ENCODE measurements at regions not wholly inside any gene's neighbourhood (a gene's known extent, or its start where the extent isn't known, plus 50 kb on each side); places are given as distances from the start of the nearest gene placed in this dataset.

GRCh38 chr9:16157651-16158050 lies 604.8 kb downstream of the CCDC171 start:
- H3K79me2 ChIP-seq (ENCODE audit: control insufficient read depth, insufficient read depth, low read length), result no peaks in the 10 kb centered on the region
- H3K4me2 ChIP-seq (ENCODE audit: extremely low read depth, insufficient read depth, low read length), result no peak overlapping the region
- H3K36me3 ChIP-seq (ENCODE audit: control insufficient read depth, insufficient read depth, low read length), result no peaks in the 10 kb centered on the region
- no peaks in the 10 kb centered on the region for H3K27me3 ChIP-seq (ENCODE audit: control insufficient read depth, insufficient read depth, low read length)
- H2AFZ ChIP-seq (ENCODE audit: low read length), result no peak overlapping the region
- no peaks in the 10 kb centered on the region for H3K9me3 ChIP-seq (ENCODE audit: control insufficient read depth, insufficient read depth, low read depth, low read length)
- H3K9ac ChIP-seq (ENCODE audit: insufficient read depth, low read length), result no peak overlapping the region
- no peak overlapping the region for H3K27ac ChIP-seq (ENCODE audit: insufficient read depth, low read length)
- H3K4me1 ChIP-seq (ENCODE audit: control insufficient read depth, extremely low read depth, insufficient read depth, low read length), result no peaks in the 10 kb centered on the region
- H3K4me3 ChIP-seq (replicated peaks in 1 of 4; ENCODE audit: control extremely low read depth in 1 of 4, insufficient read depth in 1 of 4, low read depth in 3 of 4, low read length in 4 of 4), result no peak overlapping the region
- no peak for DNase-seq (ENCODE audit: low read depth in 2 of 2)
- H4K20me1 ChIP-seq (ENCODE audit: control insufficient read depth, extremely low read depth, insufficient read depth, low read length), result no peaks in the 10 kb centered on the region
- TF ChIP-seq EZH2 (IDR thresholded peaks at IDR 0.05; ENCODE audit: low read length, missing control alignments), result no peak
- TF ChIP-seq, protein P1, sequence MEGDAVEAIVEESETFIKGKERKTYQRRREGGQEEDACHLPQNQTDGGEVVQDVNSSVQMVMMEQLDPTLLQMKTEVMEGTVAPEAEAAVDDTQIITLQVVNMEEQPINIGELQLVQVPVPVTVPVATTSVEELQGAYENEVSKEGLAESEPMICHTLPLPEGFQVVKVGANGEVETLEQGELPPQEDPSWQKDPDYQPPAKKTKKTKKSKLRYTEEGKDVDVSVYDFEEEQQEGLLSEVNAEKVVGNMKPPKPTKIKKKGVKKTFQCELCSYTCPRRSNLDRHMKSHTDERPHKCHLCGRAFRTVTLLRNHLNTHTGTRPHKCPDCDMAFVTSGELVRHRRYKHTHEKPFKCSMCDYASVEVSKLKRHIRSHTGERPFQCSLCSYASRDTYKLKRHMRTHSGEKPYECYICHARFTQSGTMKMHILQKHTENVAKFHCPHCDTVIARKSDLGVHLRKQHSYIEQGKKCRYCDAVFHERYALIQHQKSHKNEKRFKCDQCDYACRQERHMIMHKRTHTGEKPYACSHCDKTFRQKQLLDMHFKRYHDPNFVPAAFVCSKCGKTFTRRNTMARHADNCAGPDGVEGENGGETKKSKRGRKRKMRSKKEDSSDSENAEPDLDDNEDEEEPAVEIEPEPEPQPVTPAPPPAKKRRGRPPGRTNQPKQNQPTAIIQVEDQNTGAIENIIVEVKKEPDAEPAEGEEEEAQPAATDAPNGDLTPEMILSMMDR (conservative IDR thresholded peaks at IDR 0.05 in 1 of 2, IDR thresholded peaks at IDR 0.05 in 1 of 2; ENCODE audit: low read depth in 1 of 2, low read length in 2 of 2), result no peak

DNA sequence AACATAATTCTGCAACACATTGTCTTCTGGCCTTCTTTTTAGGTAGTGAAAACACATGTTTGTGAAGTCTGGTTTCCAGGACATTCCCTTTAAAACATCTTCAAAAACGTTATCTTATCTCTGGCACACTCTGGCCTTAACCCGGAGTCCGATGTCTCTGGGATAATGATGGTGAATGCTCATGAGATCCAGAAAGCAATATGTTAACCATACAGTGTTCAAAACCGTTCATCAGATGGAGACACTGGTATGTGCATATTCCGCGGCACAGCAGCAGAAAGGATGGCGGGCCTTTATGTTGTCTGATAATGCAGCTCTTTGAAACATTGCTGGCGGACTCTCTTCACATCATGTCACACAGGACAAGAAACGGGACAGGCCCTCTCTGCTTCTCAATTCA lies 605.2 kb downstream of the CCDC171 start:
- Histone ChIP-seq H3K4me3 (replicated peaks in 1 of 4; ENCODE audit: control extremely low read depth in 1 of 4, insufficient read depth in 1 of 4, low read depth in 3 of 4, low read length in 4 of 4) (no peak overlapping the region), H3K27ac (ENCODE audit: insufficient read depth, low read length) (no peak overlapping the region), H3K9me3 (ENCODE audit: control insufficient read depth, insufficient read depth, low read depth, low read length) (no peaks in the 10 kb centered on the region), H3K79me2 (ENCODE audit: control insufficient read depth, insufficient read depth, low read length) (no peaks in the 10 kb centered on the region), H3K27me3 (ENCODE audit: control insufficient read depth, insufficient read depth, low read length) (no peaks in the 10 kb centered on the region), H3K9ac (ENCODE audit: insufficient read depth, low read length) (no peak overlapping the region), H3K4me2 (ENCODE audit: extremely low read depth, insufficient read depth, low read length) (no peak overlapping the region), H3K4me1 (ENCODE audit: control insufficient read depth, extremely low read depth, insufficient read depth, low read length) (no peaks in the 10 kb centered on the region), H4K20me1 (ENCODE audit: control insufficient read depth, extremely low read depth, insufficient read depth, low read length) (no peaks in the 10 kb centered on the region), H2AFZ (ENCODE audit: low read length) (no peak overlapping the region), H3K36me3 (ENCODE audit: control insufficient read depth, insufficient read depth, low read length) (no peaks in the 10 kb centered on the region)
- DNase-seq (ENCODE audit: low read depth in 2 of 2), result no peak
- no peak for TF ChIP-seq EZH2 (IDR thresholded peaks at IDR 0.05; ENCODE audit: low read length, missing control alignments)
- TF ChIP-seq, protein P1 (conservative IDR thresholded peaks at IDR 0.05 in 1 of 2, IDR thresholded peaks at IDR 0.05 in 1 of 2; ENCODE audit: low read depth in 1 of 2, low read length in 2 of 2), result no peak

DNA sequence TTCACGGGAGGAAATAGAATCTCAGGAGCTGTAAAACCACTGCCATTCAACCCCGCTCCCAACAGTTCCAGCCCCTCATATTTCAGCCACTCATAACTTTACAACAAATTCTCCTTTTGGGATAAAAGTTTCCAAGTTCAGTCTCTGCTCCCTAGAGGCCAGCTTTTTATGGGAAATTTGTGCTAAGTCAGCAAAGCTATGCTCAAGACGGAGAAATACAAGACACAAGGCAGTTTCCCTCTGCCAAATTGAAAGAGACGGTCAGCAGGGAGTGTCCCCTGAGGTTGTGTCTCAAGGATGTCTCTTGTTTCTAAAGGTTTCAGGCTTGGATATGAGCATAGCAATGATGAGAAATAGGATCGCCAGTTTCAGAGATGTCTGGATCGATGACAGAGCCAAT lies 608.6 kb downstream of the CCDC171 start:
- no peak overlapping the region for H2AFZ ChIP-seq (ENCODE audit: low read length)
- DNase-seq (ENCODE audit: low read depth in 2 of 2), result no peak
- no peaks in the 10 kb centered on the region for H4K20me1 ChIP-seq (ENCODE audit: control insufficient read depth, extremely low read depth, insufficient read depth, low read length)
- TF ChIP-seq, protein P1 (conservative IDR thresholded peaks at IDR 0.05 in 1 of 2, IDR thresholded peaks at IDR 0.05 in 1 of 2; ENCODE audit: low read depth in 1 of 2, low read length in 2 of 2), result no peak
- TF ChIP-seq EZH2 (IDR thresholded peaks at IDR 0.05; ENCODE audit: low read length, missing control alignments), result no peak
- H3K4me2 ChIP-seq (ENCODE audit: extremely low read depth, insufficient read depth, low read length), result no peak overlapping the region
- no peaks in the 10 kb centered on the region for H3K36me3 ChIP-seq (ENCODE audit: control insufficient read depth, insufficient read depth, low read length)
- H3K27ac ChIP-seq (ENCODE audit: insufficient read depth, low read length), result no peak overlapping the region
- H3K4me3 ChIP-seq (replicated peaks in 1 of 4; ENCODE audit: control extremely low read depth in 1 of 4, insufficient read depth in 1 of 4, low read depth in 3 of 4, low read length in 4 of 4), result no peak overlapping the region
- no peaks in the 10 kb centered on the region for H3K4me1 ChIP-seq (ENCODE audit: control insufficient read depth, extremely low read depth, insufficient read depth, low read length)
- H3K79me2 ChIP-seq (ENCODE audit: control insufficient read depth, insufficient read depth, low read length), result no peaks in the 10 kb centered on the region
- no peaks in the 10 kb centered on the region for H3K27me3 ChIP-seq (ENCODE audit: control insufficient read depth, insufficient read depth, low read length)
- H3K9ac ChIP-seq (ENCODE audit: insufficient read depth, low read length), result no peak overlapping the region
- H3K9me3 ChIP-seq (ENCODE audit: control insufficient read depth, insufficient read depth, low read depth, low read length), result no peaks in the 10 kb centered on the region

Measured in fibroblast of lung (primary cell).